Activated CD8-positive, alpha-beta memory T cell treated with anti-CD3 and anti-CD28 coated beads, Interleukin-2, amount 50 U/mL, for 48 hours (primary cell): ENCODE measurements at regions not wholly inside any gene's neighbourhood (a gene's known extent, or its start where the extent isn't known, plus 50 kb on each side); places are given as distances from the start of the nearest gene placed in this dataset.

Source experiments
- DNase-seq: peaks from one replicate; pipeline ENCODE4 v3.0.0-alpha.2; 2020

GRCh38 chr11:71119656-71120269, 132.6 kb downstream of the SHANK2 start:
- no peak for DNase-seq

GRCh38 chr11:71118671-71119250, 133.6 kb downstream of the SHANK2 start:
- no peak for DNase-seq

GRCh38 chr11:71117311-71117710, 135.1 kb downstream of the SHANK2 start:
- no peak for DNase-seq

- DNase-seq: no peak
Observed at GRCh38 chr11:71116693-71117040, 135.7 kb downstream of the SHANK2 start.

GRCh38 chr11:71115770-71116692, 136.3 kb downstream of the SHANK2 start:
- no peak for DNase-seq

- DNase-seq: no peak
Observed at GRCh38 chr11:71114124-71114851, 138.1 kb downstream of the SHANK2 start.

GRCh38 chr11:71112990-71113389, 139.4 kb downstream of the SHANK2 start:
- no peak for DNase-seq

- DNase-seq: no peak
Observed at GRCh38 chr11:71112454-71112853, 139.9 kb downstream of the SHANK2 start.

GRCh38 chr11:71109586-71109985, 142.8 kb downstream of the SHANK2 start:
- no peak for DNase-seq

GRCh38 chr11:71109186-71109585, 143.2 kb downstream of the SHANK2 start:
- no peak for DNase-seq

- no peak for DNase-seq
Observed at GRCh38 chr11:71108013-71108865, 144.1 kb downstream of the SHANK2 start.

GRCh38 chr11:71106671-71107070, 145.7 kb downstream of the SHANK2 start:
- DNase-seq: no peak

- DNase-seq: no peak
Observed at GRCh38 chr11:71103266-71103665, 149.1 kb downstream of the SHANK2 start.

GRCh38 chr11:71102251-71102995, 150.0 kb downstream of the SHANK2 start:
- no peak for DNase-seq

- no peak for DNase-seq
Observed at GRCh38 chr11:71101606-71102005, 150.8 kb downstream of the SHANK2 start.

- no peak for DNase-seq
Observed at GRCh38 chr11:71101046-71101445, 151.3 kb downstream of the SHANK2 start.

- DNase-seq: no peak
Observed at GRCh38 chr11:71098776-71099175, 153.6 kb downstream of the SHANK2 start.

- no peak for DNase-seq
Observed at GRCh38 chr11:71097506-71098240, 154.7 kb downstream of the SHANK2 start.

- DNase-seq: no peak
Observed at GRCh38 chr11:71096751-71097388, 155.5 kb downstream of the SHANK2 start.

- DNase-seq: no peak
Observed at GRCh38 chr11:71095294-71095850, 157.0 kb downstream of the SHANK2 start.
